ENCODE measurements at regions not wholly inside any gene's neighbourhood (a gene's known extent, or its start where the extent isn't known, plus 50 kb on each side); places are given as distances from the start of the nearest gene placed in this dataset.

DNA sequence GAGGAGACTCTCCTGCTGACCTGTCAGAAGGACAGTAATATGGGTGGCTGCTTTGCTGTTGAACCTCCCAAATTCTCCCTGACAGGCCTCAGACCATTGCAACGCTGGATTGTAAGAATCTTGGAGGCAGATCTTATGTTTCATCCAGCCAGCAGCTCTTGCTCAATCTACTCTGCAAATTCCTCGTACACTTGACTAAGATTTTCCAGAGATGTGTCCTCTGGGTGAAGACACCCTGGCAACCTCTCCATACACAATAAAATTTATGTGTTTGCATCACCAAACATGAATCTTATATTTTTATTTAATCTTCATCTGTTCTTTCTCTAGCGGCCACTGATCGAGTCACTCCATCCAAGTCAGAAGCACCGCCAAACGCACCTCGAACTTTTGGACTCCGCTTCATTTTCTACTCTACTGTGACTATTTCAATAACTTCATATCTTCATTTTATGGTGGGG is 623.1 kb downstream of the ACTR3B start:
- DNase-seq (ENCODE audit: low read depth), result no peak

DNA sequence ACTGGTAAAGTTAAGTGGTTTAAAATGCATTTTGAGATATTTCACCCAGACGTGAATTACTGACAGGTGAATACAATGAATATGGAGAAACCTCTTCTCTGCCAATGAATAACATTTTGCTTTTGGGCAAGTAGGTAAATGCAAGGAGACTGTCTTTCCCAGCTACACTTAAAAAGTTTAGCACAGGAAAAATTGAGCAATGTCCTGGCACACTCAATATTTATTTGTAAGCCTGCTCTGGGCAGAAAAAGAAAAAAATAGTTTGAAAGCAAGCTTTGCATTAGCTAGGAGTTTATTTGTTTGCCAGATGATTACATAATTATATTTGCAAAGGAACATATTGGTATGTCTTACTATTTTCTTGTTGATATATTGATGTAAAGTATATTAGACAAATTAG is 624.2 kb downstream of the ACTR3B start:
- DNase-seq (ENCODE audit: low read depth), result no peak

DNA sequence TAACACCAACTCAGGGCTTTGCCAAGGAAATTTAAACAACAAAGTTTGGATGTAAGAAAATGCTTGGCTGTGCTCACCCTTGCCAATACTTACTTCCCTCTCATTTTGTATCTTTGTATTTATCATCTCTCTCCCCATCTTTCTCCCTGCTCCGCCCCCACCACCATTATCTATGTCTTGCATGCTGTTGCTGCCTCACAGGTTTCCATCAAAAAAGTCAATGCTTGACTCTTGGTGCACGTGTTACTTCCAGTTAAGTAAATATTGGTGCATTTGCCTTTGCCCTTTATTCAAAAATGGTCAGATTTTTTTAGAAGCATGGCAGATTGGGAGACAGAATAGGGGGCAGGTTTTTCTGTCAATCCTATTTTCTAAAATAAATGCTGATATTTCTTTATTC is 626.0 kb downstream of the ACTR3B start:
- no peak for DNase-seq (ENCODE audit: low read depth)

GRCh38 chr7:153386556-153386955 is 627.0 kb downstream of the ACTR3B start:
- no peak for DNase-seq (ENCODE audit: low read depth)

DNA sequence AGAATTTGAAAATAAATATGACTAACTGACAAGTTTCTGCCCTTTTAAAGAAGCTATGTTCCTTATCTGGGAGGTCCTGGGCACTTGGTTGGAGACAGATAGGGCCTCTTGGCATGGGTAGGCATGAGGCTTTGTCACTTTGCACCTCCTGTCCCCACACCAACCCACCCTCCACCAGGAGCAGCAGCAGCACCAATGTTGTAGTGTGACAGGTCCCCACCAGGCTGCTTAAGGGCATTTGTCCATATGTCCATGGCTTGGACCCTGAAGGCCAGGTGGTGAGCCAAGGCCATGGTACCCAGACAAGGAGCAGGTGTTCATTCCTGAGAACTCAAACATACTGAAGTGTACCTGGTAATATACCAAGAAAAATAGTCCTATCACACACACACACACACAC is 629.1 kb downstream of the ACTR3B start:
- no peak for DNase-seq (ENCODE audit: low read depth)

GRCh38 chr7:153389261-153389660 is 629.7 kb downstream of the ACTR3B start:
- DNase-seq (ENCODE audit: low read depth), result no peak

DNA sequence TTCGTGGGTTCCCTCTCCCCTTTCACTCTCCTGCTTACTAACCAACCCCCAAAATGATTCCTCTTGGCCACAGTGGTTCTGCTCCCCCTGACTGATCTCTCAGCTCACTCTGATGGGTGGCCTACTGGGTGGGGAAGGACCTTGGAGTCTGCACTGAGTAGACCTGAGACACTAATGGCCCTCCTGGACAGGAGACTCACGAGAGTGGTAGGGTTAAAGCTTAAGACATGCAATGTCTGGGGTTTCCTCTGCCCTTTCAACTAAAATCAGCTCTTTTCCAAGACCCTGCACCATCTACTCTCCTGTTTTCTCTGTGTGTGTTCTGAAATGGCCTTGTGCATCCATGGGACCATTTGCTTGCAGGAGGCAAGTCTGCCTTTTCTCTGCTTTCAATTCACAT is 631.4 kb downstream of the ACTR3B start:
- no peak for DNase-seq (ENCODE audit: low read depth)

DNA sequence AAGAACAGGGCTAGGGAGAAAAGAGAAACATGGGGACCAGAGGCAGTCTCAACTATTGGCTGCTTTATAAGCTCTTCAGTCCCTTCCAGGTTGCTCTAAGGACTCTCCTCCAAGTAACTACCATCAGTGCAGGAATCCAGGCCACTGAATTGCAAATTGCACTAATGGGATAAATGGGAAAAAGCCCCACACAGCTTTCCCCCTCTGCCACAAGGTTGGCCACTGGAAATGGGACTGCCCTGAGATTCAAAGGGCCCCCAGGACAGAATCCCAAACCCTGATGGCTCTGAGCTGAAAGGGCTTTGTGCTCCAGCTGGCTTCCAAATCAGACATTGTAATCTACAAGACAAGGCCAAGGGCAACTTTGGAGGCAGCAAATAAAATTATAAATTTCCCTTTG is 633.2 kb downstream of the ACTR3B start:
- no peak for DNase-seq (ENCODE audit: low read depth)

DNA sequence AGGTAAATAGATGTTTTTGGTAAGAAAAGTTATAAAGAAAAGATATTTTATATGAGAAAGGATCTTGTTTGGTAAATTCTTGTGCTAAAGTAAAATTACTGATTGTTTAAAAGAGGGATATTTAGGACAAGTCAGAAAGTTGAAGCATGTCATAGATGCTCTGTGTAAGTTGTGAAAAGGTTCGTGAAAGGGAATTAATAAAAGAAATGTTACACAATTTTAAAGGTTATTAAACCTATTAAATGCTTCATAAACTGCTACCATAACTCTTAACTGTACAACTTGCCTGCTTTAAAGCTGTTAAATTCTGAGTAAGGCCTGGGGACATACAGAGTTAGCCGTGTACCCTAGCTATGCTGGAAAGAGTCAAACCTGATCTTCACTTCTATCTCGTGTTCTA is 634.1 kb downstream of the ACTR3B start:
- DNase-seq (ENCODE audit: low read depth), result no peak

DNA sequence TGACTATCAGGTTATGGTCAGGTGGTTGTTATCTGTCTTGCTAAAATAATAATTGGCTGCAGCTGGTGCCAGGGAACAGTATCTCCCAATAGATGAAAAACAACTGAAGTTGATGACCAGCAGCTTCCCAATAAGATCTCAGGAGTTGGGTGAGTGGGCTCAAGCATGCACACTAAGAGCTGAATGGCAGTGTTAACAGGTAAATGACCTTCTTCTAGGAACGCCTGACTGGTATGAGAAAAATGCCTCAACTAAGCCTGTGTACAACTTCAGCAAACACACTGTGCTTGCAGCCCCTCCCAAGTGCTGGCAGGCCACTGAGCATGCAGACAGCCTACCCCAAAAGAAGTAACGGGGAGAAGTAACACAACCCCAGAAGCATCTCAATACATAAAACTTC is 636.9 kb downstream of the ACTR3B start:
- no peak for DNase-seq (ENCODE audit: low read depth)

GRCh38 chr7:153397459-153397858 is 637.9 kb downstream of the ACTR3B start:
- no peak for DNase-seq (ENCODE audit: low read depth)

GRCh38 chr7:153397906-153398305 is 638.4 kb downstream of the ACTR3B start:
- DNase-seq (ENCODE audit: low read depth), result no peak

GRCh38 chr7:153398370-153398769 is 638.8 kb downstream of the ACTR3B start:
- DNase-seq (ENCODE audit: low read depth), result no peak

GRCh38 chr7:153398789-153399553 is 639.4 kb downstream of the ACTR3B start:
- no peak for DNase-seq (ENCODE audit: low read depth)

DNA sequence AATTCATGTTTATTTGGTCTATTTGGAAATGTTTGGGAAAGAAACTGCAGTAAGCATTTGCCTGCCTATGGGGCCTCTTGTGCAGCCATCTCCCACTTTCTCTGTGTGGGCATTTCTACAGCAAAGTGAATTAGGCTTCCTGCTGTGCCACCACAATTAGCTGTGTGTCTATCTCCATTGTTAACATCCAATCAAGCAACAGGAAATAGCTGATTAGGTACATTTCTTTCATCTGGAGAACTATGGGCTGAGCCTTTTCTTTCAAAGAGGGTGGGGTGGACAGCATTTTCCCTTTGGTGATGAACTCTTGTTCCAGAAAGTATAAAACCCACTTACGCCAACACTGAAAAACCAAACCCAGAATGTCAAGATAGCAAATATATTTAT is 640.0 kb downstream of the ACTR3B start:
- DNase-seq (ENCODE audit: low read depth), result no peak

DNA sequence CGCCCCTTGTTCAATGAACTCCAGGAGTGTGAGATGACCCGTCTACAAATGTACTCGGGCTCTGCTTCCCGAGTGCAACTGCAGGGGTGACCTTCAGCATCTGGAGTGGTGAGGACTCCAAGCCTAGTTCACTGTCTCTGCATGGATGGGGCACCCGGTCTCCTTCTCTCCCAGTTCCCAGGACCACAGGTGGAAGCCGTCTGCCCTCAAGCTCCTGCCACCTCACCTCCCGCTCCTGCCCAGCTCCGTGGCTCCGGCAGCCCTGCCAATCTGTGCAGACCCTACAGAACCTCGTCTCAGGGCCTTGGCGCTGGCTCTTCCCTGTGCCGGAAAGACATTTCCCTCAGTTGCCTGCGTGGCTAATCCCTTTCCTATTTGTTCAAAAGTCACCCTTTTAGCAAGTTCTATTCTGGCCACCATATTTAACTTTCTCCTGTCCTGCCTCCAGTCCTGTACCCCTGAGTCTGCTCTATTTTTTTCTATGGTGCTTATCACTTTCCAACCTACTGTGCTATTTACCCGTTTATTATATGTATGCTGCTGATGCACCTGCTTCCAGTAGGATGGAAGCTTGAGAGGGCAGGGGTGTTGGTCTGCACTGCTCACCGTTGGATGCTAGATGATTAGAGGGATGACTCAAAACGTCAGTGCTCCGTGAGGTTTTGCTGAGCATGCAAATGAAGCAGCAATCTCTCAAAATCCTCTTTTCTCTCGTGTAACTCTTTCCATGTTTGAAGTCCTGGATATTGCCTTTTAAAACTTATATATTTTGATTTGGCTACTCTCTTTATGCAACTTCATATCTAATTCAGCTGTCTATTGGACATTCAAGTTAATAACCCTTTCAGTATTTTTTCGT is 641.4 kb downstream of the ACTR3B start:
- no peak for DNase-seq (ENCODE audit: low read depth)

DNA sequence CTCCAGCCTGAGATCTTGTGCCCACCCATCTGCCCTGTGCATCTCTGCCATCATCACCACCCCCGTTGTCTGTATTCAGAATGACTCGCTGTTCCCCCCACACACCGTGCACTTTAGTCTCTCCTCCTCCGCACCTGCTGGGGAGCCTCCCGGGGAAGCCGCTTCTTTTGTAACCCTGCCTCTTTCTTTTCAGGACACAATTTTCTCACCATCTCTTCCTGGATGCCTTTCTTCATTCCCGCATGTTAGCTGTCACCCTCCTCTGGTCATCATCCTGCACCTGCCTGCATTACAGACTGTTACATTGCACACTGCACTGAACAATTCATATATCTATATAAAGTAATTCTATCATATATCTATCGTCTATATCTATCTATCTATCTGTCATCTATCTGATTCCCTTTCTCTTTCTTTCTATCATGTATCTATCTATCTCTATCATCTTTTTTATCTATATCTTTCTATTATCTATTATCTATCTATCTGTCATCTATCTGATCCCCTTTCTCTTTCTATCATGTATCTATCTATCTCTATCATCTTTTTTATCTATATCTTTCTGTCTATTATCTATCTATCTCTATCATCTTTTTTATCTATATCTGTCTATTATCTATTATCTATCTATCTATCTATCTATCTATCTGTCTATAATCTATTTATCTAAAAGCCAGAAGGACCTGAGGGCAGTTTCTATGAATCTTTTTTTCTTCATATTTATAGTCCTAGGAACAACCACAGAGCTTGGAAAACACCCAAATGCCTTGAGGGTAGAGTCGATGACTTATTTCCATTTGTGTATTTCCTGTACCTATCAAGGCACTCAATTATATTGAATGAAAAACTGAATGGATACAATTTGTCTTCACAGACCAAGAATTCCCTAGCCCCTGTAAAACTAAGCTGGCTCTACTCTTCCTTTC is 642.5 kb downstream of the ACTR3B start:
- DNase-seq (ENCODE audit: low read depth), result no peak

DNA sequence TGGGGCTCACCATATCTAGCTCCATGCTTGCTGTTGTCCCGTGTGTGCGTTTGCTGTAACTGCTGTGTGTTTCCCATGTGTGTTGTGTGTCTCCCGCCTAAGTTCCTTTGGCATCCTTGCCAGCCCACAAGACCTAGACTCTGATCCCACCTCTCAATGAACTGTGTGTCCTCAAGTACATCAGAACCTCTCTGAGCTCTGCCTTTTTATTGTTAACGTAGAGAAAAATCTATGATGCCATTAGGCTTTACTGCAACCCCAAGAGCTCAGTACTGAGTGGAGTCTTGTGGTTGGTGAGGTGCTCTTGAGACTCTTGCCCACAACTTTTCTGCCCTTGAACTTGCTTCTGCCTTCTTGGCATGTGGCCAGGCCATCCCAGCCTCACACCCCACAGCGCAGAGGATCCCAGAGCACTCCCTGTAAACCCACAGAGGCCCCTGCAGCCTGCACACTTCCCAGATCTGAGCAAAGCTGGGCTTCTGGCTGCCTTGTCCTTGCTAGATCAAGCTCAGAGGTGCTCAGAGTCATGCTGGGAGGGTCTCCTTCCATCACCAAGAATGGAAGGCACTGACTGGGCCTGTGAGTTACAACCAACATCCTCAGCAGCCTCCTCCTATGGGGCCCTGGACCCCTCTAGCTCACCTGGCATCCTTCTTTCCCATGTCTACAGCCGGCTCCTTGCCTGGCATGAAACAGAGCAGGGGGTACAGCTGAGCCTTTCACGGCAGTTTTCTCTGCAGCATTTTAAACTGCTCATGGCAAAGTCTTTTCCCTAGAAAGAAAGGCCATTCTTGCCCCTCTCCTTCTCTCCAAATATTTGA is 643.4 kb downstream of the ACTR3B start:
- no peak for DNase-seq (ENCODE audit: low read depth)

DNA sequence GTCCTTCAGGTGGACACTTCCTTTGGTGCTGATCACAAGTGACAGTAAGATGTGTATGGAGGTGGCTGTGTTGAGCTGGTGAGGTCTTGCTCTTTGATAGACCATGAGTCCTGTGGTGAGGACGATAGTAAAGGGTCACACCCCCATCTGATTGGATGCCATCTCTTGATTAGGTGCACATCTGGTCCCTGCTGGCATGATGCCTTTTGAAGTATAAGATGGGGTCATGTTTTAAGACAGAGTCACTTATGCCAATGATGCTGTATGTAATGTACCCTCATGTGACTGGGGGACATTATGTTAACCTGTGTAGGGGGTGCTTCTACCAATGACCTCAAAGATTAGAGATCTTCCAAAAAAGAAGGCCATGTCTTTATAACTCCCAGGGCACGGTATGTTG is 644.6 kb downstream of the ACTR3B start:
- DNase-seq (ENCODE audit: low read depth), result no peak

DNA sequence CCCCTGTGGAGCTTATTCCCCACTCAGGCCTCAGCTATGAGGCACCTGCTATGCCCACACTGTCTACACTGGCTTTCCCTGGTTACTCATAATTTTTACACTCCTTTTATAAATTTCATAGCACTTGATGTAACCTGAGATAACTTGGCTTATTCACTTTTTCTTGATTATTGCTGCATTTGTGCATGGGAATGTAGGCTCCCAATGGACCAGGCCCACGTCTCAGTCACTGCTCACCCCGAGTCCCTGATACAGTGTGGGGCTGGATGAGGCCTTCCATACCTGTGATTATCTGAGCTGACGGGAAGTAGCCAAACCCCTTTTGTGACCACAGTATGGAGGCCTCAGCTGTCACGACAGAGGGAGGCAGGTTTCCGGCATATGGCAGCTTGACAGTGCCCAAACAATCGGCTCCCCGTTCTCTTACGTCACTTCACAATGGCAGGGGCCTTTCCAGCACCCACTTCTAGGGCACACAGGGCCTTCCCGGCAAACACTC is 645.3 kb downstream of the ACTR3B start:
- DNase-seq (ENCODE audit: low read depth), result no peak
